Activated naive CD8-positive, alpha-beta T cell treated with anti-CD3 and anti-CD28 coated beads, Interleukin-2, amount 10 ng/mL, durations not matched to agents 7 days and 5 days (primary cell): ENCODE measurements at regions not wholly inside any gene's neighbourhood (a gene's known extent, or its start where the extent isn't known, plus 50 kb on each side); places are given as distances from the start of the nearest gene placed in this dataset.
A peak's percentile ranks its signal among the peaks of the same experiment; 100 is the strongest.
"Not testable (repeated sequence)": the region's sequence is repeated elsewhere in the genome, so short reads cannot be mapped to it uniquely, and the experiment has no call there.

ENCODE experiments used
- ATAC-seq: fragments of 150-1000 bp; cut with Tn5 transposase; one replicate; pipeline ENCODE4 v1.10.0; 2021; ENCODE audit warnings: low read depth, moderate library complexity
- POLR2A ChIA-PET: fragments of 350-600 bp; sonication (Branson Sonifier 250); formaldehyde crosslinking; loops from one replicate; lab custom pipeline; 2021; ENCODE audit warnings: antibody characterized with exemption; lab: Charles Lee
- DNase-seq: peaks from one replicate; pipeline ENCODE4 v3.0.0; 2021
- H3K27ac Mint-ChIP-seq: one replicate; pipeline ENCODE4 v1.8.0; 2022; ENCODE audit warnings: mild to moderate bottlenecking, mixed read lengths
- H3K27me3 Mint-ChIP-seq: one replicate; pipeline ENCODE4 v1.8.0; 2022; ENCODE audit warnings: mild to moderate bottlenecking, moderate library complexity, mixed read lengths
- H3K36me3 Mint-ChIP-seq: one replicate; pipeline ENCODE4 v1.8.0; 2021; ENCODE audit warnings: mild to moderate bottlenecking, mixed read lengths
- H3K4me1 Mint-ChIP-seq: one replicate; pipeline ENCODE4 v1.8.0; 2021; ENCODE audit warnings: mixed read lengths
- H3K4me3 Mint-ChIP-seq: one replicate; pipeline ENCODE4 v1.8.0; 2022; ENCODE audit warnings: mild to moderate bottlenecking, moderate library complexity, mixed read lengths
- H3K9me3 Mint-ChIP-seq: one replicate; pipeline ENCODE4 v1.8.0; 2021; ENCODE audit warnings: mixed read lengths

DNA sequence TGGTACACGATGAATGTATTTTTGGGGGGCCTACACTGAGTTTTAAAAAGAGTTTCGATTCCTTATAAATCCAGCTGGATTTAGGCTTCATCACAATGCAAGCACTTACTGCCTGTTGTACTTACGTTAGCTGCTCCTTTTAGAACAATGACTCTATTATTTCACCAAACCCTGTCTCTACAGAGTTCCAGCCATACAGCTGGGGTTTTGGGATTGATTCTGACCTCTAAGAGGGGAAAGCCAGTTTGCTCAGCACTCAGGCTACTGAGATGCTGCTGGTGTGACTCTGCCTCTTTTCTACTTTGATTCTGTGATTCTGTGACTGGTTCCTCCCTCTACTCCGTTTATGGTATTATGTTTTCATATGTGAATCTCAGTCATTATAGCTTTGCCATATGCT is 329.7 kb downstream of the ABCC12 start:
- Mint-ChIP-seq H3K27ac (no peak overlapping the region), H3K27me3 (no peaks in the 10 kb centered on the region), H3K4me1 (no peaks in the 10 kb centered on the region), H3K36me3 (no peaks in the 10 kb centered on the region), H3K4me3 (no peak overlapping the region), H3K9me3 (peaks cover 15% of the 10 kb centered on the region)
- DNase-seq (no peak), ATAC-seq (no peak)
- POLR2A ChIA-PET: no interaction called here

DNA sequence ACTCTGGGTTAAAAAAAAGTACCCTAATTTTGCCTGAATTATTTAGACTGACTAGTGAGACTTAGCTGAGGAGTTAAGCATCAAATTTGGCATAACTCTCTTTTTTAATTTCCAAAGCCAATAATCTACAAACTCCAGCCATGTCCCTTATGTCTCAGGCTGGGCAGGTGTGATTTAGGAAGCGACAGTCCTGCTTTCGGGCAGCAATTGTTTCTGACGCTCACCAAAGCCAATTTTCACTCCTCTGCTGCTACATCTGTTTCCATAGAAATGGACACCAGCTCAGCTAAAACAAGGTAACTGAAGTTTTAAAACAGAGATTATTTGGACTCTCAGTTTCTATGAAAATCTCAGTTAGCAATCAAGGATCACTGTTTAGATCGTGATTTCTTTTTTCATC is 338.7 kb downstream of the ABCC12 start:
- POLR2A ChIA-PET: no interaction called here
- DNase-seq (no peak), ATAC-seq (no peak)
- no peak overlapping the region for H3K27ac Mint-ChIP-seq
- H3K9me3 Mint-ChIP-seq: peaks cover 11% of the 10 kb centered on the region
- H3K4me3 Mint-ChIP-seq: no peak overlapping the region
- no peaks in the 10 kb centered on the region for H3K4me1 Mint-ChIP-seq
- H3K27me3 Mint-ChIP-seq: no peaks in the 10 kb centered on the region
- no peaks in the 10 kb centered on the region for H3K36me3 Mint-ChIP-seq

DNA sequence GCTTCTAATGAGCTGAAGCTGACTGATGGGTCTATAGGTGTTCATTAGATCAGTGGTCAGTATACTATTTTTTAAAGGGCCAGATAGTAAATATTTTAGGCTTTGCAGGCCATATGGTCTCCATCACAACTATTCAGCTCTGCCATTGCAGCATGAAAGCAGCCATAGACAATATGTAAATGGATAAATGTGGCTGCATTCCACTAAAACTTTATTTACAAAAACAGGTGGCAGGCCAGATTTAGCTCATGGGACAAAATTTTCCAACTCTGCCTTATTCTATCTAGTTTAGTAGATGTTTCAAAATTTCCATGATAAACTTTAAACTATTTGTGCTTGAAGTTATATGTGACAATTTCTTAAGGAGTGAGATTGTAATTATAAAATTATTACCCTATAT is 339.3 kb downstream of the ABCC12 start:
- Mint-ChIP-seq H3K4me3 (no peak overlapping the region), H3K4me1 (no peaks in the 10 kb centered on the region), H3K9me3 (peaks cover 11% of the 10 kb centered on the region), H3K36me3 (no peaks in the 10 kb centered on the region), H3K27ac (no peak overlapping the region), H3K27me3 (no peaks in the 10 kb centered on the region)
- no peak for DNase-seq
- POLR2A ChIA-PET: no interaction called here
- no peak for ATAC-seq

DNA sequence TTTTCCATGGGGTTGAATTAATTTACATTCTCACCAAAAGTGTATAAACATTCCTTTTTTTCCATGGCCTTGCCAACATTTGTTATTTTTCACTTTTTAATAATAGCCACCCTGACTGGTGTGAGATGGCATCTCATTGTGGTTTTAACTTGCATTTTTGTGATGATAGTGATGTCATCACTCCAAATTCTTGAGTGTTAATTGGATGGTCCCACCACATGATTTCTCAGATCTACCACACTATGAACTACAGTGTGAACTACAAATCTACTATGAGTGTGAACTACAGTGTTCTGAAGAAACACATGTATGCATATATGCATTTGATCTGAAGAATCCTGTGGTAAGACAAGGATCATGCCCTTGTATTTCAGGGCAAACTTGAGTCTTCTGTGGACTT is 340.1 kb downstream of the ABCC12 start:
- H3K27ac Mint-ChIP-seq: no peak overlapping the region
- DNase-seq (no peak), ATAC-seq (no peak)
- H3K36me3 Mint-ChIP-seq: no peaks in the 10 kb centered on the region
- POLR2A ChIA-PET: no interaction called here
- no peak overlapping the region for H3K4me3 Mint-ChIP-seq
- no peaks in the 10 kb centered on the region for H3K27me3 Mint-ChIP-seq
- H3K4me1 Mint-ChIP-seq: no peaks in the 10 kb centered on the region
- H3K9me3 Mint-ChIP-seq: peaks cover 12% of the 10 kb centered on the region

DNA sequence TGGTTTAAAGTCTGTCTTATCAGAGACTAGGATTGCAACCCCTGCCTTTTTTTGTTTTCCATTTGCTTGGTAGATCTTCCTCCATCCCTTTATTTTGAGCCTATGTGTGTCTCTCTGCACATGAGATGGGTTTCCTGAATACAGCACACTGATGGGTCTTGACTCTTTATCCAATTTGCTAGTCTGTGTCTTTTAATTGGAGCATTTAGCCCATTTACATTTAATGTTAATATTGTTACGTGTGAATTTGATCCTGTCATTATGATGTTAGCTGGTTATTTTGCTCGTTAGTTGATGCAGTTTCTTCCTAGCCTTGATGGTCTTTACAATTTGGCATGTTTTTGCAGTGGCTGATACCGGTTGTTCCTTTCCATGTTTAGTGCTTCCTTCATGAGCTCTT is 344.0 kb downstream of the ABCC12 start:
- ATAC-seq: not testable (repeated sequence)

DNA sequence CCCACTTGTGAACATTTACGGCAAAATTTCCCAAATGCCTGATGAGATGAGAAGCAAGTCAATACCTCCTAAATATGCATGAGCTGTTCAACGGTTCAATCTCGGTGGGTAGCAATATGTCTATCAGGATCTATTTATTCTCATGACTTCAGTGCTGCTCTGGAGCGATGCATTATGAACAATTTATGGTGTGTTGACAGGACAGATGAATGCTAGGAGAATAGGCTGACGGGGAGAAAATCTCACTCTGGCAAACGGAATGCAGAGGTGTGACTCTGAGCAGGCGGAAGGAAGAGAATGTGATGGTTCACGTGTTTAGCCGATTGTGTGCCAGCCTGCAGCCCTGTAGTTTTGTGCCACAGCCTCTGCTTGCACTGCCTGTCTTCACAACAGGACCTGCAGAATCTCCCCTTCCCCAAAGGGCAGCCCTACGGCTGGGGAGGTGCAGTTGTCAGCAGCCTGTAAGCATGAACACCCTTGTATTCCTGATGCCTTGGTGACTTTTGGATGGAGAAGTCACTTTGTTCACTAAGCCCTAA is 345.2 kb downstream of the PHKB start:
- POLR2A ChIA-PET: no interaction called here
- peaks cover 3% of the 10 kb centered on the region for H3K27me3 Mint-ChIP-seq
- DNase-seq (no peak), ATAC-seq (no peak)
- H3K27ac Mint-ChIP-seq: no peak overlapping the region
- H3K4me1 Mint-ChIP-seq: no peaks in the 10 kb centered on the region
- H3K4me3 Mint-ChIP-seq: no peak overlapping the region
- peaks cover 7% of the 10 kb centered on the region for H3K9me3 Mint-ChIP-seq
- no peaks in the 10 kb centered on the region for H3K36me3 Mint-ChIP-seq

More for the DNA sequence above, 344.0 kb downstream of the ABCC12 start:
- DNase-seq, H3K27ac Mint-ChIP-seq, H3K4me1 Mint-ChIP-seq, H3K27me3 Mint-ChIP-seq, H3K36me3 Mint-ChIP-seq, POLR2A ChIA-PET, H3K4me3 Mint-ChIP-seq: not testable (repeated sequence)
- H3K9me3 Mint-ChIP-seq: peaks cover 16% of the 10 kb centered on the region

DNA sequence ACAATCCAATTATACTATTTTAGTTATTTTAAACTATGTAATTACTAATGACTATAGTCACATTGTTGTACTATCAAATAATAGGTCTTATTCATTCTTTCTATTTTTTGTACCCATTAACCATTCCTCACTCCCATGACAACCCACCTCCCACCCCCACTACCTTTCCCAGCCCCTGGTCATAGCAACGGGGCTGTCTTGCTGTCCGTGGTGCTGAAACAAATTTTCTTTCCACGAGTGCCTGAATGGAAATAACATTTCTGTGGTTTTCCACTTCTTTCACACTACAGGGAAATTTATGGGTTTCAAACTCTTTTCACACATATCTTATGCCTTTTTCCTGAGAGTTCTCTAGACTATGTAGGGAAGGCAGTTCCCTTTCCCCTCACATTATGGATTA is 326.6 kb downstream of the PHKB start:
- POLR2A ChIA-PET: no interaction called here
- peaks cover 12% of the 10 kb centered on the region for H3K9me3 Mint-ChIP-seq
- no peak overlapping the region for H3K27ac Mint-ChIP-seq
- H3K4me1 Mint-ChIP-seq: no peaks in the 10 kb centered on the region
- H3K27me3 Mint-ChIP-seq: peaks cover 9% of the 10 kb centered on the region
- no peak for ATAC-seq
- no peaks in the 10 kb centered on the region for H3K36me3 Mint-ChIP-seq
- no peak for DNase-seq
- H3K4me3 Mint-ChIP-seq: no peak overlapping the region

DNA sequence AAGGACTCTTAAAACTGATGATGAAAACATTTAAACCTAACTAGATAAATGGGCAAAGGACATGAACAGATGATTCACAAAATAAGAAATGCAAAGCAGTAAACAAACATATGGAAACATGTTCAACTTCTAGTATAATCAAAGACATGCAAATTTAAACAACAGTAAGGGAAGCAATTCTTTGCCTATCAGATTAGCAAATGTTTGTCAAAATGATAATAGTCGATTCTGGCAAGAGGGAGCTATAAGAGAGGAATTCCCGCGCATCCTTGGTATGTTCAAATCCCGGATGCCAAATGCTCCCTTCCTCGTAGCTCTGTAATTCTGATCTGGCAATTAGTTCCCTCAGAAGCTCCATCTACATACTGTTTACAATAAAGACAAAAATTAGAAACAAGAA is 320.5 kb downstream of the PHKB start:
- POLR2A ChIA-PET: no interaction called here
- DNase-seq: no peak
- peaks cover 3% of the 10 kb centered on the region for H3K36me3 Mint-ChIP-seq
- H3K9me3 Mint-ChIP-seq: peaks cover 3% of the 10 kb centered on the region
- no peak overlapping the region for H3K27ac Mint-ChIP-seq
- H3K4me1 Mint-ChIP-seq: peaks cover 8% of the 10 kb centered on the region
- ATAC-seq: no peak
- no peak overlapping the region for H3K4me3 Mint-ChIP-seq
- peaks cover 14% of the 10 kb centered on the region for H3K27me3 Mint-ChIP-seq

DNA sequence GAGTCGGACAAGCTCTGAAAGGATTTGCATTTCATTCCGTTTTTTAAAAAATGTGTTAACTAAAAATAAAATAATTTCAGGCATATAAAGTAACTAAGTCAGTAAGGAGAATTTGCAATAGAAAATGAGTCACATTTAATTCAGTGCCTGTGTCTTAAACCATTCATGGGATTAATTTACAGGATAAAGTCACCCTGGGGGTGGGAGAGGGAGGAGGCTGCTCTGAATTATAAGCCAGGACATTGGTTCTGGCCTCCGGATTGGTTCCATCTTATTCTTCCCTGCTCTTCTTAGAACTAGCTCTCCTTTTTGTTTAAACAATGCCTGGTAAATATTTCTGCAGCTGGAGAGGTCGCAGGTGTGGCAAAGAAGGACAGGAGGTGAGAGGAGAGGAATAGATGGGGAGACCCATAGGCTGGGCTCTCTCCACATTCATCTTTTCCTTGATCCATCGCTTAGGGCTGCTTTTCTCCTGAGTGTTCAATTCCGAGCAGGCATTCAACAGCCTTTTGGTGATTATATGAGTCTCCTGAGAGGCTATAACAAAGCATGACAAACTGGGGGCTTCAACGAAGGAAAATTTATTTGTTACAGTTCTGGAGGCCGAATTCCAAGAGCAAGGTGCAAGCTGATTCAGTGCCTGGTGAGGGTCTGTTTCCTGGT is 319.2 kb downstream of the PHKB start:
- ATAC-seq (no peak), DNase-seq (no peak)
- Mint-ChIP-seq H3K4me3 (peak overlapping the region; percentile 85), H3K27ac (no peak overlapping the region), H3K9me3 (peaks cover 3% of the 10 kb centered on the region), H3K27me3 (peaks cover 14% of the 10 kb centered on the region), H3K36me3 (peaks cover 3% of the 10 kb centered on the region), H3K4me1 (peaks cover 8% of the 10 kb centered on the region)
- POLR2A ChIA-PET: no interaction called here

DNA sequence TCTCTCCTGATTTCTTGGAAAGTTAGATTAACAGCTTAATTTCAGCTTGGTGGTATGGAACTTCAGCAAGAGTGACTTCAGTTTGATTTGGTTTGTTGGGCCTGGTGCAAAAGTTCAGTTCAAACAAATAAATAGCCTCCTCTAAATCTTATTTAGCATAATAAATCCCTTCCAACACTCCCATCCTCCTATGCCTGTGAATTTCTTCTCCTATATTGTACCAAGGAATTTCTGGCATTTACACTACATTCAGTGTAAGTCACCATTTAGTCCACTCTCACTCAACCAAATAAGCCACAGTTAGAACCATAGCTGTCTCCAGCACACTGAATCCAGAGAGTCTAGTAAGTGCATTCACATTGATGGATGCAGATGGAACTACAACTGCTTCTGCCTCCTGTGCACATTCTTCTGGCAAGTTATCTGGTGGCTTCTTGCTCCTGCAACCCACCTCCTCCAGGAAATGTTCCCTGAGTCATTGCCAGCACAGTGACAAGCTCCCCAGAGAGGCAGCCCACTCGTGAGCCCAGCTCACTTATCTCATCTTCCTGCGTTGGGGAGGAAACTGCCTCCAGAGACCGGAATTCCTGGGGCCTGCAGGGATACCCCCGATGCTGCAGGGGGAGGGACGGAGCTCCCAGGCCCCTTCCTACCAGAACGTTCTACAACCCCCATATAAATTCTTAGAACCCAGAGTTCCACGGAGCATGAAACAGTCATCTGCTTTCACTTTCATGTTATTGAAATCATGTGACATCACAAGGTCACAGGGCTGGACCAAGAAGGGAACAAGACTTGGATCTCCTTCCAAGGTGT is 318.3 kb downstream of the PHKB start:
- H3K36me3 Mint-ChIP-seq: peaks cover 3% of the 10 kb centered on the region
- POLR2A ChIA-PET: no interaction called here
- ATAC-seq (peak; percentile 87), DNase-seq (peak; percentile 55)
- peaks cover 11% of the 10 kb centered on the region for H3K27me3 Mint-ChIP-seq
- peak overlapping the region; percentile 85 for H3K4me3 Mint-ChIP-seq
- peaks cover 3% of the 10 kb centered on the region for H3K9me3 Mint-ChIP-seq
- H3K27ac Mint-ChIP-seq: peak overlapping the region; percentile 90
- H3K4me1 Mint-ChIP-seq: peaks cover 8% of the 10 kb centered on the region

DNA sequence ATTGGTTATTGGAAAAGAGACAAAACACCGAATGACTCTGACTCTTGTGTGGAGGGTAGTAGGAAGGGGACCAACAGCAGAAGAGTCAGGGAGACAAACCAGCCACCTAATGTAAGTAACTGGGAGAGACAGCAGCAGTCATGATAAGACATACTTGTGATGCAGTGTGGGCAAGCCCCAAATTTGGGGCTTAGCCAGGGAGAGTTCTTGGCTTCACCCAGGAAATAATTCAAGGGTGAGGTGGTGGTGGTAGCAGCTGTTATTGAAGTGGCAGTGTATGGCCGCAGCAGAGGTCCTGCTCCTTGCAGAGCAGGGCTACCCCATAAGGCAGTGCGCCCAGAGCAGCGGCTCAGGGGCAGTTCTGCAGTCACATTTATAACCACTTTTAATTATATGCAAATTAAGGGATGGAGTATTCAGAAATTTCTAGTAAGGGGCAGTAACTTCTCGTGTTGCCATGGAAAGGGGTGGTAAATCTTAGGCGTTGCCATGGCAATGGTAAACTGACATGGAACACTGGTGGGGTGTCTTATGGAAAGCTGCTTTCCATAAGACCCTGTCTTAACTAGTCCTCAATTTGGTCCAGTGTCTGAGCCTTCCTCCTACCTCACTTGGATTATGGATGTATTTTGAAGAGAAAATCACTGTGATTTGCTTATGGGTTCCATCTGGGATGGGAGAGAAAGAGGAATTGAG is 317.1 kb downstream of the PHKB start:
- no peak overlapping the region for H3K4me3 Mint-ChIP-seq
- ATAC-seq: no peak
- H3K27me3 Mint-ChIP-seq: peaks cover 8% of the 10 kb centered on the region
- peaks cover 8% of the 10 kb centered on the region for H3K4me1 Mint-ChIP-seq
- POLR2A ChIA-PET: no interaction called here
- peaks cover 3% of the 10 kb centered on the region for H3K9me3 Mint-ChIP-seq
- DNase-seq: no peak
- no peak overlapping the region for H3K27ac Mint-ChIP-seq
- peaks cover 3% of the 10 kb centered on the region for H3K36me3 Mint-ChIP-seq

DNA sequence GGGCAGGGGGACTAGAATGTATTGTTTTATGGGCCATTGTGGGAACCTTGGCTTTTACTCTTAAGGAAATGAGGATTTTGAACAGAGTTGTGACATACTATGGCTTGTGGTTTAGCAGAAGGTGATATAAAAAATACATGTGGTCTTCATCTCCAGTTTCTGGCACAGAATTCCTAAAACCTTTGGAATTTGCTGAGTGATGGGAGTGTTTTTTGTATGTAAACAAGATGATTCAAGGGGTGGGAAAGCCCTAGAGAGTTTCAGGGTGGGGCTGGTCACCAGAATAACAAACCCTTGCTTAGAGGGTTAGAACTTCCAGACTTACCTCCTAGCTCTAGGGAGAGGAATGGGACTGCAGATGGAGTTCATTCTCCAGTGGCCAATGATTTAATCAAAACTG is 316.1 kb downstream of the PHKB start:
- Mint-ChIP-seq H3K4me1 (peaks cover 8% of the 10 kb centered on the region), H3K27ac (no peak overlapping the region), H3K27me3 (peaks cover 5% of the 10 kb centered on the region), H3K9me3 (peaks cover 3% of the 10 kb centered on the region), H3K4me3 (no peak overlapping the region), H3K36me3 (peaks cover 3% of the 10 kb centered on the region)
- DNase-seq (no peak), ATAC-seq (no peak)
- POLR2A ChIA-PET: no interaction called here

DNA sequence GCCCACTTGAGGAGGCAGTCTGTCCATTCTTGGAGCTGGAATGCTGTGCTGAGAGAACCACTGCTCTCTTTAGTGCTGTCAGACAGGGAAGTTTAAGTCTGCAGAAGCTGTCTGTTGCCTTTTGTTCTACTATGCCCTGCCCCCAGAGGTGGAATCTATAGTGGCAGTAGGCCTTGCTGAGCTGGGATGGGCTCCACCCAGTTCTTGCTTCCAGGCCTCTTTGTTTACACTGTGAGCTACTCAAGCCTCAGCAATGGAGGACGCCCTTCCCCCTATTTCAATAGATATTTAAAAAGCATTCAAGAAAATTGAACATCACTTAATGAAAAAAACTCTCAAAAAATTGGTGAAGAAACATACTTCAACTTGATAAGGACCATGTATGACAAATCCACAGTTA is 313.5 kb downstream of the PHKB start:
- POLR2A ChIA-PET: no interaction called here
- ATAC-seq: no peak
- Mint-ChIP-seq H3K27me3 (peaks cover 3% of the 10 kb centered on the region), H3K4me1 (peaks cover 5% of the 10 kb centered on the region), H3K9me3 (peaks cover 2% of the 10 kb centered on the region), H3K27ac (no peak overlapping the region), H3K36me3 (peaks cover 3% of the 10 kb centered on the region), H3K4me3 (no peak overlapping the region)
- DNase-seq: no peak
